DMS53 treated with DMSO at 0.1 percent for 48 hours (cell line): ENCODE measurements at regions not wholly inside any gene's neighbourhood (a gene's known extent, or its start where the extent isn't known, plus 50 kb on each side); places are given as distances from the start of the nearest gene placed in this dataset.
"Not testable (repeated sequence)": the region's sequence is repeated elsewhere in the genome, so short reads cannot be mapped to it uniquely, and the experiment has no call there.

Experiments
- DNase-seq: peaks from one replicate; lab custom pipeline; 2025; ENCODE audit not compliant: unreplicated experiment; lab: John Stamatoyannopoulos, UW

DNA sequence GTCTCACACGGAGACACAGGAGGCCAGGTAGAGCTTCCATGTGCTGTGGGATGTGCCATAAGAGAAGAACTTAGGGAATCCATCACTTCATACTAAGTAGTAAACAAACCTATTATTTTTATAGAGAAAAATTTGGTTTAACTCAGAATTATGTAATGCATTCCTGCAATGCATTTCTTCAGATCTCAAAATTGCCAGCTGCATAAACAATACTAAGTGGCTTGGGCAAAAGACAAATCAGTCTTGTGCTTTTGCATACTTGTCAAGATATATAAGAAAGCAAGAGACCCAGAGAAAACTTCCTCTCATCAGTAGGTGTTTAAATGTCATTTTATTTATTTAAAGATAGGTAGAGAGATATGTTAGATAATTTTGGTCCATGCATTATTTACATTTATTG, 382.1 kb upstream of the CTSO start:
- DNase-seq: no peak

GRCh38 chr4:156330436-156331031, 376.9 kb upstream of the CTSO start:
- no peak for DNase-seq

DNA sequence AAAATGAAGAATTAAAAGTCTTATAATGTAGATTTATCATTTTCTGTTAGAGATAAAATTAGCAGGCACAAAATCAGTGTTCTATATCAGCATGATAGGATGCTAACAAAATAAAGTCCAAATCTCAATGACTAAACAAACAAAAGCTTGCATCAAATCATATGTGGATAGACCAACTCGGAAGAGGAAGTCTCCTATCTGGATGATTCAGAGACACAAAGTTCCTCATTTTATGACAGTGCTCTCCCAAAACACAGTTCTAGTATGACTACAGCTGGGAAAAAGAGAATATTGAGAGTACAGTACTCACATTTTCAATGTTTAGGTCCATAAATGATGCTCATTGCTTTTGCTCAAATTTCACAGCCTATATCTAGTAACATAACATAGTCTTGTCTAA, 376.1 kb upstream of the CTSO start:
- no peak for DNase-seq

GRCh38 chr4:156328882-156329281, 375.2 kb upstream of the CTSO start:
- DNase-seq: no peak

DNA sequence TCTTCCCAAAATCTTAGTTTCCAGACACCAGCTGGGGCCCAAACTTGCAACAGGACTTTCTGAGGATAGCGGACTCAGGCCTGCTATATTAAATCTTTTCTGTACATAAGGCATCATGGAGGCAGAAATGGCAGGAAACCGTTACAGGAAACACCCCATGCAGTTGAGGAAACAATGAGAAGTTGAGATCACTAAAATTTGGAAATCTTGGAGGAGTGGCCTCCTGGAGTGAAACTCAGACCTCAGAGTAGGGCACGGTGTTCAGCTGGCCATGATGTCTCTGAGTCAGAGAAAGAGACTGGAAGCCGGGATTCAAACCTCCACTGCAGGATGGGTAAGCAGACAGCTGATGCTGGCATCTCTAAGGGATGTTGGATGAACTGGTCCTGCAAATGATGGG, 372.6 kb upstream of the CTSO start:
- no peak for DNase-seq

DNA sequence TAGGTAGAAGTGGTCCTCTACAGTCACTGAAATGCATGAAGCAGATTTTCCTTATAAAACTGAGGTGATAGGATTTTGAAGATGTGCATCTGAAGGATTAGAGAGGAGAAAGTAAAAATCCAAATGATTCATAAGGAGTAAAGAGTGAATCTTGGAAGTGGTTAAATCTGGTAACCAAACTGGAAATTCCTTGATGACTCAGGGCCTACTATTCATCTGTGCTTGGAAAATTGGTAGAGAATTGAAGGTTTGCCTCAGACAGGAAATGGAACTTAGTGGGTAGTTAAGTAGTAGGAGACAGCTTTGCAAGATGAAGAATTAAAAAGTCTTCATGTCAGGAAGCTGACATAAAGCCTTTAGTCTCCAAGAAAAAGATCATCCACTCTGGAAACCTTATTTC, 368.9 kb upstream of the CTSO start:
- DNase-seq: no peak

DNA sequence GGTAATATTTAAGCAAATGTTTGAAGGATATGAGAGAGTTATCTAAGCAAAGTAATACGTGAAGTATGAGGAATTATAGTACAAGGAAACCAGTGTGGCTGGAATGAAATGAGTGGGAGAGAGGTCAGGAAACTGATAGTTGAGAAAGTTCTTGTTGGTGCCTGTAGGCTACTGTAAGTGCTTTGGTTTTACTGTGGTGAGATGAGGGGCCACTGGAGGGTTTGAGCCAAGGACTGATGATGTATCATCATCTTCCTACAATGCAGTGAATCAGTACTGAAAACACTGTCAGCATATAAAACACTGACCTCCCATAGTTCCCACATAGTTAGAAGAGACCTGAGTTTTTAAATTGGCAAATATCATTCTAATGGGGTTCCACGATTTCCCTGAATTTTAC, 367.5 kb upstream of the CTSO start:
- DNase-seq: no peak

GRCh38 chr4:156313497-156313896, 359.8 kb upstream of the CTSO start:
- DNase-seq: no peak

DNA sequence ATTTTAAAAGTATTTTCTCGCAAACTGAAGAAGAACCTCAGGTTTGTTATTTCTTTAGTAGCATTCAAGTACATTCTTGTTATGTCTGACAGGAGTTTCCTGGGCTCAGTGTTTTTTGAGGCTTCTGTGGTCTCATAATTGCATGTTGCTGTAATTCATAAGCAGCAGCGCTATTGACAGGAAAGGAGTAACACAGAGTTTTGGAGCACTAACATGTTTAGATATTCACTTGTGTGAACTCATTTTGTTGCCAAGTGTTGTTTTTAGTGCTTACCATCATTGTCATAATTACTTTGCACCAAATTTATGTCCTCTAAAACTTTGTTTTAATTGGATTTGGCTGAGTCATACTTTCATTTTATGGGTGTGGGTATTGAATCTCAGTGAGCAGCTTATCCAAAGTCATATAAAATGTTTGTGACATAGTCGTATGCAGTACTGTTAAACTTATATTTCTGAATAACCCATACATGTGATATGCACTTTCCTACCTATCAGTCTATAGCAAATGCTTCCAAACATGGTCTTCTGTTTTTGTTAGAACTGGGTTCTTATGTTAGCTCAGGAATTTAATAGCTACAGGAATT, 358.7 kb upstream of the CTSO start:
- no peak for DNase-seq

DNA sequence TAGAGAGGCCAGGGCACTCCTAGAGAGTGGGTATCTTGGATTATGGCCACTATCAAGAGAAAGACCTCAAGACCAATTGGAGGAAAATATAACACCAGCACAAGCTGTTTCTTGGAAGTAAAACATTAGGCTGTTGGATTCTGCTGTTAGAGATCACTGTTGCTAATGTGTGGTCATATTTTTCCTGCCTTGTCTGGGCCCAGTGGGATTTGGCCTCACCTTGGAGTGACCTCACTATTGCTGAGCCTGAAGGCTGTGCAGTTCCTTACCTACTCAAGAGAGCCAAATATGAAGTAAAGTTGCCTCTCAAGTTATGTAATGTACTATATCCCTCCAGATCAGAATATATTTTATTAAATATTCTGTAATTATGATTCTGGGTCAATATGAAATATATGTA, 355.4 kb upstream of the CTSO start:
- no peak for DNase-seq

DNA sequence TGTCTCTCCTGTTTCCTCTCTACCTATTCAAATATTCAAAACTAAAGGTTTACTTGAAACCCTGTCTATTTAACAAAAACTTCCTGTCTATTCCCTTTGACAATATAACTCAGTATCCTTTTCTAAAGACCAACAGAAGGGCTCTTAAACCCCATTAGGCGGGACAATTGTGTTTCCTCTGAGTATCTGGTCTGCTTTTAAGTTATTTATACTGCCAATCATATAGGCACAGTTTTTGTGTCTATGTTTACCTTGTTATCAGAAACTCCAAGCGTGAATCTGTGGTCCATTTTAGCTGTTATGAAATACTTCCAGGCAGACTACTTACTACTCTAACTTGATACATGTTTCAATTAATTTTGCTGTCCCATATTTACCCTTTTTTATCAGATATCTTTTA, 350.0 kb upstream of the CTSO start:
- peak; percentile 65 for DNase-seq

- DNase-seq: no peak
These were observed 344.6 kb upstream of the CTSO start for GRCh38 chr4:156298230-156298629.

DNA sequence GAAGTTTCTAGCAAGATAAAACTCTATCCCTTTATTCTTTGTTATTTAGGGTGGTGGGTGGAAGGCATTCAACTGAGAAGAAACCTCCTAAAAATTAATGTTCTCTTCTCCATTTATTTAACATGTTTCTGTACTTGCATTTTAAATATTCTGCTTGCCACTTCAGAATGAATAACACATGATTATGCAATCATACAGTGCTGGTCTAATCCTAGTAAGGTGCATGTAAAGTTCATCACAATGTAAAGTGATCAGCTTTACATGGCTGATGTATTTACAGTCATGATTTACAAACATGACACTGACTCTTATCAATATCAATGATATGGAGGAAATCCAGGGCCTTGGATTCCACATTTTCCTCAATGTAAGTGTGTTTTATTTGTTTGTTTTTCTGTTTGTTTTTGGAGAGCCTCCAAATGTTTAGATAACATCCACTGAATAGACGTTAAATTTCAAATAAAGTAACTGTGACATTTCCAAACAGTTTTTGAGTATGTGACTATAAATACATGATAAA, 342.1 kb upstream of the CTSO start:
- DNase-seq: no peak

- DNase-seq: peak; percentile 77
These were observed 340.9 kb upstream of the CTSO start for GRCh38 chr4:156294577-156294976.

- DNase-seq: peak; percentile 34
These were observed 340.1 kb upstream of the CTSO start for GRCh38 chr4:156293657-156294297.

GRCh38 chr4:156291317-156291716, 337.7 kb upstream of the CTSO start:
- no peak for DNase-seq

DNA sequence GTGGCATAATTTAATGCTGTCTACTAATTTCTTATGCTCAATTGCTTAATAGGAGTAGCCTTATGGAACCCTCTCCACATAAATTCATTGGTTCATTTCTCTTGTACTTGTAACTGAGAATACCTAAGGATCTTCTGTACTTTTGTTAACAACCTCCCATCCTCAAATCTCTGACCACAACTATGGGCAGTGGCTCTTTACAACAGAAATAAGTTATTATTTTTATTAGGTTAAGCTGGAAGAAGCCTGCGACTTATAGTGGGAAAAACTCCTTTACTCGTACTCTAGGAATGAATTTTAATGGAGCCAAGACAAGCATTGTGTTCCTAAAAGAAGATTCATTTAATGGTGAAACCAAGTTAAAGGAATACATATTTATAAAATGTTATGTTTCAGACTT, 337.1 kb upstream of the CTSO start:
- no peak for DNase-seq

GRCh38 chr4:156290026-156290425, 336.4 kb upstream of the CTSO start:
- not testable (repeated sequence) for DNase-seq

- DNase-seq: no peak
These were observed 327.0 kb upstream of the CTSO start for GRCh38 chr4:156280686-156281085.

GRCh38 chr4:156265407-156265806, 311.7 kb upstream of the CTSO start:
- no peak for DNase-seq

DNA sequence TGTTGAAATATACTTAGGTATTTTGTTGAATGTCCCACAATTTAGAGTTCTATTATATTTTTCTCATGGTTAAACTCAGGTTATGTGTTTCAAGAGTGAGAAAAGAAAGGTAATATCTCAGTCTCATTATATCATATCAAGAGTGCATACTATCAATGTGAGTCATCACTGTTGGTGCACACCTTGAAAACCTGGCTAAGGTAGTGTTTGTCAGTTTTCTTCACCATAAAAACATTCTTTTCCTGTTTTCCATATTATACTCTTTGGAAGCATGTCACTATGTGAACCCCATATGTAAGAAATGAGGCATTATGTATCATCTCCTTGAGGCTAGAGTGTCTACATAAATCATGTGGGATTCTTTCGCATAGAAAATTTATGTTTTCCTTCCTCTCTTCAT, 307.6 kb upstream of the CTSO start:
- no peak for DNase-seq

DNA sequence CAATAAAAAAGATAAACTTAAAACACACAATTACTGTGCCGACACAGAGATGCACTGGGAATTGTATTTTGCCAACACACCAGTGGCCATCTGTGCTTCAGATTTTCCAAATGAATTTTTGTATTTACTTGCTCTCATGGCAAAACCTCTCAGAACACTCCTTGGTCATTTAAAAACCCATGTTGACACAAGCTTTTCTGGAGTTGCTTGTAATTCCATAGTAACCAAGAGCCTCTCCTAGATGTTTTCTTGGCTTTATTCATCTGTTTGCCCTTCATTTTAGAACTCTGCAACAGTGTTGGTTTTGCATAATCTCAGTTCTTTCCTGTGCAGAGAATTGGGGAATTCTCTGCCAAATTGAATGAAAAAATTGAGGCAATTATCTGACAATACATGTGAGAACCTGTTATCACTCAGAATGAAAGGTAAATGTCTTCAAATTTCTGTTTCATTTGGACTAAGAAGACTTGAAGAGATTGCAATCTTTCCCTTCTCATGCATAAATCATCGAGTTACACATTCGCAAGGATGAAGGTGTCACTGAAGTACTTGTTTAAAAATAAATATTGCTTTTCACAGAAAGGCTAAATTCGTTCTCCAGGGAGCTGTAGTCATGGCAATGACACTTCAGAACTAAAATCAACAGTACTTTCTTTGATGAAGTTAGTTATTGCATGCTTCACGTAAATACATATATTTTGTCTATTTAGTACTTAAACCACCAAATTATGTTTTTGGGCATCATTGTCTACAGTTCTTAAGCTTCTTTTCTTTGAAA, 301.8 kb upstream of the CTSO start:
- peak; percentile 20 for DNase-seq
